ENCODE measurements at regions not wholly inside any gene's neighbourhood (a gene's known extent, or its start where the extent isn't known, plus 50 kb on each side); places are given as distances from the start of the nearest gene placed in this dataset.

DNA sequence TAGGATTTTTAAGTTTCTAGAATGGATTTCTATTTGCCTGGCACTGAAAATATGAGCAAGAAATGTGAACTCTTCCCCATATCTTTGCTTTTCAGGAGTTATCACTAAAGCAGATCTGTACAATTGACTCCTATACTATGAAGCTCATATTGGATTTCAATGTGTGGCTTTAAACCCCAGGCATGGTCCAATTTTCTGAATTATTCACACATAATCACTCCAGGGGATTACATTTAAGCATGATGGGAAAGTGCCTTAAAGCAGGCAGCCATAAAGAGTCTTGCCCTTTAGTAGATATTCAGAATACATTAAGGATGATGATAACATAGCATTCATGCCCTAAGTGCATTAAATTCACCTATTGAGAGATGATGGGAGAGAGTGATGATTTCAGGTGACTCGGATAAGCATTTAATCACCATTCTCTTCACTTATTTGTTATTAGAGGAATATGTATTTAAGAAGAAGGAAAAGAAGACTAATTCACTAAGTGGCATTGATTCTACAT is 331.8 kb upstream of the ROBO1 start:
- intact Hi-C loops (cut with micrococcal nuclease): no loop called here
- Histone ChIP-seq H3K36me3 (ENCODE audit: control insufficient read depth, insufficient read depth, low read length) (no peaks in the 10 kb centered on the region), H3K4me2 (ENCODE audit: insufficient read depth, low read length) (no peak overlapping the region), H3K9ac (ENCODE audit: insufficient read depth in 1 of 2, low read depth in 2 of 2, low read length in 2 of 2) (no peak overlapping the region), H4K20me1 (replicated peaks; ENCODE audit: control insufficient read depth, insufficient read depth, low read length) (no peaks in the 10 kb centered on the region), H3K27ac (ENCODE audit: extremely low read depth, low read depth, low read length) (no peak overlapping the region), H3K4me1 (replicated peaks in 1 of 2; ENCODE audit: control insufficient read depth in 2 of 2, insufficient read depth in 2 of 2, low read length in 2 of 2) (no peaks in the 10 kb centered on the region), H3K4me3 (no peak overlapping the region), H3K79me2 (ENCODE audit: control insufficient read depth, insufficient read depth, low read length) (no peaks in the 10 kb centered on the region), H3K9me1 (ENCODE audit: control insufficient read depth, insufficient read depth, low read length) (no peaks in the 10 kb centered on the region), H3K9me3 (replicated peaks; ENCODE audit: control insufficient read depth, insufficient read depth, low read depth, low read length) (no peaks in the 10 kb centered on the region), H2AFZ (ENCODE audit: low read depth, low read length) (no peak overlapping the region), H3K27me3 (ENCODE audit: control insufficient read depth in 2 of 2, insufficient read depth in 2 of 2, low read length in 2 of 2) (no peaks in the 10 kb centered on the region)
- no peak for DNase-seq (ENCODE audit: extremely low read depth in 1 of 4, low spot score in 3 of 4)
- FAIRE-seq: no peak
- in situ Hi-C loops (cut with MboI): no loop called here
- WGBS (ENCODE audit: insufficient coverage, low coverage, missing lambda C conversion rate): 0% methylated on average over 1 of the region's 1 CpG
- POLR2A ChIA-PET: no interaction called here
- no TSS peak for BruUV-seq (replicated peaks)
- ATAC-seq: no peak
- no peak for TF ChIP-seq TAF1 (IDR thresholded peaks at IDR 0.05; ENCODE audit: control insufficient read depth, extremely low read depth, insufficient read depth, low read length, severe bottlenecking)
- TF ChIP-seq, protein P1, sequence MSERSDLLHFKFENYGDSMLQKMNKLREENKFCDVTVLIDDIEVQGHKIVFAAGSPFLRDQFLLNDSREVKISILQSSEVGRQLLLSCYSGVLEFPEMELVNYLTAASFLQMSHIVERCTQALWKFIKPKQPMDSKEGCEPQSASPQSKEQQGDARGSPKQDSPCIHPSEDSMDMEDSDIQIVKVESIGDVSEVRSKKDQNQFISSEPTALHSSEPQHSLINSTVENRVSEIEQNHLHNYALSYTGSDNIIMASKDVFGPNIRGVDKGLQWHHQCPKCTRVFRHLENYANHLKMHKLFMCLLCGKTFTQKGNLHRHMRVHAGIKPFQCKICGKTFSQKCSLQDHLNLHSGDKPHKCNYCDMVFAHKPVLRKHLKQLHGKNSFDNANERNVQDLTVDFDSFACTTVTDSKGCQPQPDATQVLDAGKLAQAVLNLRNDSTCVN (CRISPR knock-in tag; IDR thresholded peaks at IDR 0.05): no peak
- TF ChIP-seq ZBTB1 (CRISPR knock-in tag; IDR thresholded peaks at IDR 0.05; ENCODE audit: borderline replicate concordance, low read depth): no peak
- TF ChIP-seq ELF1 (tag; IDR thresholded peaks at IDR 0.05): no peak
- TF ChIP-seq, protein P2, sequence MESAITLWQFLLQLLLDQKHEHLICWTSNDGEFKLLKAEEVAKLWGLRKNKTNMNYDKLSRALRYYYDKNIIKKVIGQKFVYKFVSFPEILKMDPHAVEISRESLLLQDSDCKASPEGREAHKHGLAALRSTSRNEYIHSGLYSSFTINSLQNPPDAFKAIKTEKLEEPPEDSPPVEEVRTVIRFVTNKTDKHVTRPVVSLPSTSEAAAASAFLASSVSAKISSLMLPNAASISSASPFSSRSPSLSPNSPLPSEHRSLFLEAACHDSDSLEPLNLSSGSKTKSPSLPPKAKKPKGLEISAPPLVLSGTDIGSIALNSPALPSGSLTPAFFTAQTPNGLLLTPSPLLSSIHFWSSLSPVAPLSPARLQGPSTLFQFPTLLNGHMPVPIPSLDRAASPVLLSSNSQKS (CRISPR knock-in tag; IDR thresholded peaks at IDR 0.05): no peak
- TF ChIP-seq NCOA1 (IDR thresholded peaks at IDR 0.05; ENCODE audit: low read depth): no peak
- TF ChIP-seq MCM3 (IDR thresholded peaks at IDR 0.05): no peak
- no peak for TF ChIP-seq SETDB1 (IDR thresholded peaks at IDR 0.05; ENCODE audit: low read length)
- TF ChIP-seq, protein P3, sequence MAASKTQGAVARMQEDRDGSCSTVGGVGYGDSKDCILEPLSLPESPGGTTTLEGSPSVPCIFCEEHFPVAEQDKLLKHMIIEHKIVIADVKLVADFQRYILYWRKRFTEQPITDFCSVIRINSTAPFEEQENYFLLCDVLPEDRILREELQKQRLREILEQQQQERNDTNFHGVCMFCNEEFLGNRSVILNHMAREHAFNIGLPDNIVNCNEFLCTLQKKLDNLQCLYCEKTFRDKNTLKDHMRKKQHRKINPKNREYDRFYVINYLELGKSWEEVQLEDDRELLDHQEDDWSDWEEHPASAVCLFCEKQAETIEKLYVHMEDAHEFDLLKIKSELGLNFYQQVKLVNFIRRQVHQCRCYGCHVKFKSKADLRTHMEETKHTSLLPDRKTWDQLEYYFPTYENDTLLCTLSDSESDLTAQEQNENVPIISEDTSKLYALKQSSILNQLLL (CRISPR knock-in tag; IDR thresholded peaks at IDR 0.05; ENCODE audit: borderline replicate concordance): no peak
- no peak for TF ChIP-seq PTBP1 (IDR thresholded peaks at IDR 0.05; ENCODE audit: low read depth, low read length)
- TF ChIP-seq, protein P4, sequence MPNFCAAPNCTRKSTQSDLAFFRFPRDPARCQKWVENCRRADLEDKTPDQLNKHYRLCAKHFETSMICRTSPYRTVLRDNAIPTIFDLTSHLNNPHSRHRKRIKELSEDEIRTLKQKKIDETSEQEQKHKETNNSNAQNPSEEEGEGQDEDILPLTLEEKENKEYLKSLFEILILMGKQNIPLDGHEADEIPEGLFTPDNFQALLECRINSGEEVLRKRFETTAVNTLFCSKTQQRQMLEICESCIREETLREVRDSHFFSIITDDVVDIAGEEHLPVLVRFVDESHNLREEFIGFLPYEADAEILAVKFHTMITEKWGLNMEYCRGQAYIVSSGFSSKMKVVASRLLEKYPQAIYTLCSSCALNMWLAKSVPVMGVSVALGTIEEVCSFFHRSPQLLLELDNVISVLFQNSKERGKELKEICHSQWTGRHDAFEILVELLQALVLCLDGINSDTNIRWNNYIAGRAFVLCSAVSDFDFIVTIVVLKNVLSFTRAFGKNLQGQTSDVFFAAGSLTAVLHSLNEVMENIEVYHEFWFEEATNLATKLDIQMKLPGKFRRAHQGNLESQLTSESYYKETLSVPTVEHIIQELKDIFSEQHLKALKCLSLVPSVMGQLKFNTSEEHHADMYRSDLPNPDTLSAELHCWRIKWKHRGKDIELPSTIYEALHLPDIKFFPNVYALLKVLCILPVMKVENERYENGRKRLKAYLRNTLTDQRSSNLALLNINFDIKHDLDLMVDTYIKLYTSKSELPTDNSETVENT (CRISPR knock-in tag; IDR thresholded peaks at IDR 0.05): no peak
- no peak for TF ChIP-seq MIER1 (IDR thresholded peaks at IDR 0.05; ENCODE audit: low read depth)
- no peak for TF ChIP-seq ZFPM2 (CRISPR knock-in tag; IDR thresholded peaks at IDR 0.05)
- TF ChIP-seq, protein P5, sequence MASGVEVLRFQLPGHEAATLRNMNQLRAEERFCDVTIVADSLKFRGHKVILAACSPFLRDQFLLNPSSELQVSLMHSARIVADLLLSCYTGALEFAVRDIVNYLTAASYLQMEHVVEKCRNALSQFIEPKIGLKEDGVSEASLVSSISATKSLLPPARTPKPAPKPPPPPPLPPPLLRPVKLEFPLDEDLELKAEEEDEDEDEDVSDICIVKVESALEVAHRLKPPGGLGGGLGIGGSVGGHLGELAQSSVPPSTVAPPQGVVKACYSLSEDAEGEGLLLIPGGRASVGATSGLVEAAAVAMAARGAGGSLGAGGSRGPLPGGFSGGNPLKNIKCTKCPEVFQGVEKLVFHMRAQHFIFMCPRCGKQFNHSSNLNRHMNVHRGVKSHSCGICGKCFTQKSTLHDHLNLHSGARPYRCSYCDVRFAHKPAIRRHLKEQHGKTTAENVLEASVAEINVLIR (CRISPR knock-in tag; IDR thresholded peaks at IDR 0.05): no peak
- CTCF ChIA-PET (ENCODE audit: low intra/inter-chr PET ratio): no interaction called here

Data from K562 (cell line).